ENCODE measurements at regions not wholly inside any gene's neighbourhood (a gene's known extent, or its start where the extent isn't known, plus 50 kb on each side); places are given as distances from the start of the nearest gene placed in this dataset.

DNA sequence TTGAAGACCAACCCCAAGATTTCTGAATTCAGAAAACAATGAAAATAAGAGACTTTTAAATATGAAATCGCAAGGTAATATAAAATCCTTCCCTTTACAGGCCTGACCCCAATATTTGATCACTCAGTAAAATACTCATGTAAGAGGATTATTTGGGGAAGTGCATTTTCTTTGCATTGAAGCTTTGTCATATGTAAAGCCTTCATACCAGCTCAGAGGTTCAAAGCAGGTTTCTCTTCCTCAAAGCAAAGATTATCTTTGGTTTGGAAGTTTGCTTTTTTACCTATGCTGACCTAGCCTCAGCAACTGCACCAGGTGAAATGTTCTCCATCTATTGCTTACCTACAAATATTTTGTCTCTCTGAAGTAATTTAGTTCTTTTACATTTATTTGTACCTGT is 106.5 kb upstream of the PARP8 start:
- TF ChIP-seq EZH2phosphoT487 (IDR thresholded peaks at IDR 0.05; ENCODE audit: borderline replicate concordance, low read length): no peak
- TF ChIP-seq, protein P1, sequence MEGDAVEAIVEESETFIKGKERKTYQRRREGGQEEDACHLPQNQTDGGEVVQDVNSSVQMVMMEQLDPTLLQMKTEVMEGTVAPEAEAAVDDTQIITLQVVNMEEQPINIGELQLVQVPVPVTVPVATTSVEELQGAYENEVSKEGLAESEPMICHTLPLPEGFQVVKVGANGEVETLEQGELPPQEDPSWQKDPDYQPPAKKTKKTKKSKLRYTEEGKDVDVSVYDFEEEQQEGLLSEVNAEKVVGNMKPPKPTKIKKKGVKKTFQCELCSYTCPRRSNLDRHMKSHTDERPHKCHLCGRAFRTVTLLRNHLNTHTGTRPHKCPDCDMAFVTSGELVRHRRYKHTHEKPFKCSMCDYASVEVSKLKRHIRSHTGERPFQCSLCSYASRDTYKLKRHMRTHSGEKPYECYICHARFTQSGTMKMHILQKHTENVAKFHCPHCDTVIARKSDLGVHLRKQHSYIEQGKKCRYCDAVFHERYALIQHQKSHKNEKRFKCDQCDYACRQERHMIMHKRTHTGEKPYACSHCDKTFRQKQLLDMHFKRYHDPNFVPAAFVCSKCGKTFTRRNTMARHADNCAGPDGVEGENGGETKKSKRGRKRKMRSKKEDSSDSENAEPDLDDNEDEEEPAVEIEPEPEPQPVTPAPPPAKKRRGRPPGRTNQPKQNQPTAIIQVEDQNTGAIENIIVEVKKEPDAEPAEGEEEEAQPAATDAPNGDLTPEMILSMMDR (conservative IDR thresholded peaks at IDR 0.05; ENCODE audit: low read depth, low read length): no peak

All from PC-3 (cell line).